ENCODE measurements at regions not wholly inside any gene's neighbourhood (a gene's known extent, or its start where the extent isn't known, plus 50 kb on each side); places are given as distances from the start of the nearest gene placed in this dataset.

GRCh38 chr3:22981861-22982260 is 221.3 kb upstream of the UBE2E2 start:
- Histone ChIP-seq H3K9me3 (ENCODE audit: control insufficient read depth, low read length) (peaks cover 2% of the 10 kb centered on the region), H3K4me3 (ENCODE audit: low read length in 2 of 2) (no peak overlapping the region), H3K36me3 (ENCODE audit: control insufficient read depth in 1 of 2, insufficient read depth in 2 of 2, low read length in 1 of 2) (no peaks in the 10 kb centered on the region), H3K27me3 (ENCODE audit: control insufficient read depth in 1 of 2, insufficient read depth in 2 of 2, low read length in 1 of 2) (no peaks in the 10 kb centered on the region), H3K27ac (ENCODE audit: low read depth in 1 of 2, low read length in 2 of 2) (no peak overlapping the region), H3K4me1 (ENCODE audit: control insufficient read depth in 1 of 2, insufficient read depth in 2 of 2, low read length in 2 of 2) (no peaks in the 10 kb centered on the region)
- DNase-seq = no peak
- no peak for ATAC-seq (ENCODE audit: low FRiP score)
- WGBS, 2 donors = 45 to 61% methylated on average over 2 of the region's 2 CpGs
- intact Hi-C loops (cut with DNase I) = no loop called here

GRCh38 chr3:22982981-22983587 is 220.0 kb upstream of the UBE2E2 start:
- no peak overlapping the region for H3K4me3 ChIP-seq (ENCODE audit: low read length in 2 of 2)
- H3K4me1 ChIP-seq (ENCODE audit: control insufficient read depth in 1 of 2, insufficient read depth in 2 of 2, low read length in 2 of 2) = no peaks in the 10 kb centered on the region
- H3K27me3 ChIP-seq (ENCODE audit: control insufficient read depth in 1 of 2, insufficient read depth in 2 of 2, low read length in 1 of 2) = no peaks in the 10 kb centered on the region
- peaks cover 2% of the 10 kb centered on the region for H3K9me3 ChIP-seq (ENCODE audit: control insufficient read depth, low read length)
- intact Hi-C loops (cut with DNase I) = no loop called here
- H3K27ac ChIP-seq (ENCODE audit: low read depth in 1 of 2, low read length in 2 of 2) = no peak overlapping the region
- 29 to 30% methylated on average over 7 of the region's 7 CpGs for WGBS, 2 donors
- ATAC-seq (ENCODE audit: low FRiP score) (no peak), DNase-seq (no peak)
- no peaks in the 10 kb centered on the region for H3K36me3 ChIP-seq (ENCODE audit: control insufficient read depth in 1 of 2, insufficient read depth in 2 of 2, low read length in 1 of 2)

- no peak for ATAC-seq (ENCODE audit: low FRiP score)
- no peaks in the 10 kb centered on the region for H3K27me3 ChIP-seq (ENCODE audit: control insufficient read depth in 1 of 2, insufficient read depth in 2 of 2, low read length in 1 of 2)
- intact Hi-C loops (cut with DNase I) = no loop called here
These were observed 216.2 kb upstream of the UBE2E2 start for GRCh38 chr3:22986958-22987357.

GRCh38 chr3:22988566-22988965 is 214.6 kb upstream of the UBE2E2 start:
- Histone ChIP-seq H3K27me3 (ENCODE audit: control insufficient read depth in 1 of 2, insufficient read depth in 2 of 2, low read length in 1 of 2) (no peaks in the 10 kb centered on the region), H3K9me3 (ENCODE audit: control insufficient read depth, low read length) (peaks cover 2% of the 10 kb centered on the region), H3K4me1 (ENCODE audit: control insufficient read depth in 1 of 2, insufficient read depth in 2 of 2, low read length in 2 of 2) (no peaks in the 10 kb centered on the region), H3K36me3 (ENCODE audit: control insufficient read depth in 1 of 2, insufficient read depth in 2 of 2, low read length in 1 of 2) (no peaks in the 10 kb centered on the region), H3K27ac (ENCODE audit: low read depth in 1 of 2, low read length in 2 of 2) (no peak overlapping the region), H3K4me3 (ENCODE audit: low read length in 2 of 2) (no peak overlapping the region)
- DNase-seq (no peak), ATAC-seq (ENCODE audit: low FRiP score) (no peak)
- intact Hi-C loops (cut with DNase I) = no loop called here

More at GRCh38 chr3:22986958-22987357, 216.2 kb upstream of the UBE2E2 start:
- no peaks in the 10 kb centered on the region for H3K36me3 ChIP-seq (ENCODE audit: control insufficient read depth in 1 of 2, insufficient read depth in 2 of 2, low read length in 1 of 2)
- H3K9me3 ChIP-seq (ENCODE audit: control insufficient read depth, low read length) = peaks cover 2% of the 10 kb centered on the region
- DNase-seq = no peak
- H3K4me1 ChIP-seq (ENCODE audit: control insufficient read depth in 1 of 2, insufficient read depth in 2 of 2, low read length in 2 of 2) = no peaks in the 10 kb centered on the region
- no peak overlapping the region for H3K4me3 ChIP-seq (ENCODE audit: low read length in 2 of 2)
- no peak overlapping the region for H3K27ac ChIP-seq (ENCODE audit: low read depth in 1 of 2, low read length in 2 of 2)

GRCh38 chr3:22989716-22990115 is 213.4 kb upstream of the UBE2E2 start:
- no peak overlapping the region for H3K4me3 ChIP-seq (ENCODE audit: low read length in 2 of 2)
- H3K9me3 ChIP-seq (ENCODE audit: control insufficient read depth, low read length) = peaks cover 2% of the 10 kb centered on the region
- intact Hi-C loops (cut with DNase I) = no loop called here
- ATAC-seq (ENCODE audit: low FRiP score) (no peak), DNase-seq (no peak)
- no peaks in the 10 kb centered on the region for H3K4me1 ChIP-seq (ENCODE audit: control insufficient read depth in 1 of 2, insufficient read depth in 2 of 2, low read length in 2 of 2)
- no peaks in the 10 kb centered on the region for H3K27me3 ChIP-seq (ENCODE audit: control insufficient read depth in 1 of 2, insufficient read depth in 2 of 2, low read length in 1 of 2)
- H3K27ac ChIP-seq (ENCODE audit: low read depth in 1 of 2, low read length in 2 of 2) = no peak overlapping the region
- WGBS, 2 donors = 93 to 94% methylated on average over 17 of the region's 17 CpGs
- H3K36me3 ChIP-seq (ENCODE audit: control insufficient read depth in 1 of 2, insufficient read depth in 2 of 2, low read length in 1 of 2) = no peaks in the 10 kb centered on the region

- Histone ChIP-seq H3K27ac (ENCODE audit: low read depth in 1 of 2, low read length in 2 of 2) (no peak overlapping the region), H3K4me3 (ENCODE audit: low read length in 2 of 2) (no peak overlapping the region), H3K9me3 (ENCODE audit: control insufficient read depth, low read length) (peaks cover 2% of the 10 kb centered on the region), H3K27me3 (ENCODE audit: control insufficient read depth in 1 of 2, insufficient read depth in 2 of 2, low read length in 1 of 2) (no peaks in the 10 kb centered on the region), H3K4me1 (ENCODE audit: control insufficient read depth in 1 of 2, insufficient read depth in 2 of 2, low read length in 2 of 2) (no peaks in the 10 kb centered on the region), H3K36me3 (ENCODE audit: control insufficient read depth in 1 of 2, insufficient read depth in 2 of 2, low read length in 1 of 2) (no peaks in the 10 kb centered on the region)
- intact Hi-C loops (cut with DNase I) = no loop called here
- WGBS, 2 donors = 97 to 98% methylated on average over 44 of the region's 44 CpGs
- no peak for DNase-seq
- ATAC-seq (ENCODE audit: low FRiP score) = no peak
These were observed 212.6 kb upstream of the UBE2E2 start for GRCh38 chr3:22990291-22991200.

GRCh38 chr3:22994781-22995180 is 208.3 kb upstream of the UBE2E2 start:
- Histone ChIP-seq H3K36me3 (ENCODE audit: control insufficient read depth in 1 of 2, insufficient read depth in 2 of 2, low read length in 1 of 2) (no peaks in the 10 kb centered on the region), H3K9me3 (ENCODE audit: control insufficient read depth, low read length) (no peaks in the 10 kb centered on the region), H3K4me1 (ENCODE audit: control insufficient read depth in 1 of 2, insufficient read depth in 2 of 2, low read length in 2 of 2) (no peaks in the 10 kb centered on the region), H3K27me3 (ENCODE audit: control insufficient read depth in 1 of 2, insufficient read depth in 2 of 2, low read length in 1 of 2) (no peaks in the 10 kb centered on the region), H3K27ac (ENCODE audit: low read depth in 1 of 2, low read length in 2 of 2) (no peak overlapping the region), H3K4me3 (ENCODE audit: low read length in 2 of 2) (no peak overlapping the region)
- intact Hi-C loops (cut with DNase I) = no loop called here
- ATAC-seq (ENCODE audit: low FRiP score) (no peak), DNase-seq (no peak)
- WGBS, 2 donors = 70 to 87% methylated on average over 2 of the region's 2 CpGs

GRCh38 chr3:22996920-22997571 is 206.1 kb upstream of the UBE2E2 start:
- ATAC-seq (ENCODE audit: low FRiP score) = no peak
- WGBS, 2 donors = 66 to 68% methylated on average over 2 of the region's 2 CpGs

More at GRCh38 chr3:22996920-22997571, 206.1 kb upstream of the UBE2E2 start:
- no peak overlapping the region for H3K27ac ChIP-seq (ENCODE audit: low read depth in 1 of 2, low read length in 2 of 2)
- H3K4me1 ChIP-seq (ENCODE audit: control insufficient read depth in 1 of 2, insufficient read depth in 2 of 2, low read length in 2 of 2) = no peaks in the 10 kb centered on the region
- intact Hi-C loops (cut with DNase I) = no loop called here
- H3K27me3 ChIP-seq (ENCODE audit: control insufficient read depth in 1 of 2, insufficient read depth in 2 of 2, low read length in 1 of 2) = no peaks in the 10 kb centered on the region
- no peak overlapping the region for H3K4me3 ChIP-seq (ENCODE audit: low read length in 2 of 2)
- no peaks in the 10 kb centered on the region for H3K36me3 ChIP-seq (ENCODE audit: control insufficient read depth in 1 of 2, insufficient read depth in 2 of 2, low read length in 1 of 2)
- DNase-seq = no peak
- H3K9me3 ChIP-seq (ENCODE audit: control insufficient read depth, low read length) = no peaks in the 10 kb centered on the region

Measured in aorta (tissue), 5 donors.